ENCODE measurements at regions not wholly inside any gene's neighbourhood (a gene's known extent, or its start where the extent isn't known, plus 50 kb on each side); places are given as distances from the start of the nearest gene placed in this dataset.

DNA sequence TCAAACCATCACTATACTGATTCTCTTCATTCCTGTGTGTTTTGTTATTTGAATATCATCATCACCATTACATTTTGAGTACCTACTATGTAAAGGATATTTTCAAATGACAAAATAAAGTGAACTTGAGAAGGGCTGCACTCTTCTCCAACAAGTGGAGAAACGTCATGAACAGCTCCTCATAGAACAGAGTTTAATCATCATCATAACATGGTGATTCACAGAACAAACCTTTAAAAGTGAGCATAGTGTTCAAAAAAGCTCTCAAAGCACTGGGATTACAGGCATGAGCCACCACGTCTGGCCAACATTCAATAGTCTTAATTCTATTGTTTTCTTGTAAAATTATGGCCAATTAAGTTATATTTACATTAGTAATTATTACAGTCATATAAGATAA lies 993.9 kb downstream of the PDHA2 start:
- TF ChIP-seq, protein P1, sequence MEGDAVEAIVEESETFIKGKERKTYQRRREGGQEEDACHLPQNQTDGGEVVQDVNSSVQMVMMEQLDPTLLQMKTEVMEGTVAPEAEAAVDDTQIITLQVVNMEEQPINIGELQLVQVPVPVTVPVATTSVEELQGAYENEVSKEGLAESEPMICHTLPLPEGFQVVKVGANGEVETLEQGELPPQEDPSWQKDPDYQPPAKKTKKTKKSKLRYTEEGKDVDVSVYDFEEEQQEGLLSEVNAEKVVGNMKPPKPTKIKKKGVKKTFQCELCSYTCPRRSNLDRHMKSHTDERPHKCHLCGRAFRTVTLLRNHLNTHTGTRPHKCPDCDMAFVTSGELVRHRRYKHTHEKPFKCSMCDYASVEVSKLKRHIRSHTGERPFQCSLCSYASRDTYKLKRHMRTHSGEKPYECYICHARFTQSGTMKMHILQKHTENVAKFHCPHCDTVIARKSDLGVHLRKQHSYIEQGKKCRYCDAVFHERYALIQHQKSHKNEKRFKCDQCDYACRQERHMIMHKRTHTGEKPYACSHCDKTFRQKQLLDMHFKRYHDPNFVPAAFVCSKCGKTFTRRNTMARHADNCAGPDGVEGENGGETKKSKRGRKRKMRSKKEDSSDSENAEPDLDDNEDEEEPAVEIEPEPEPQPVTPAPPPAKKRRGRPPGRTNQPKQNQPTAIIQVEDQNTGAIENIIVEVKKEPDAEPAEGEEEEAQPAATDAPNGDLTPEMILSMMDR (conservative IDR thresholded peaks at IDR 0.05; ENCODE audit: low read depth, low read length): no peak
- no peak for TF ChIP-seq EZH2 (IDR thresholded peaks at IDR 0.05; ENCODE audit: borderline replicate concordance, low read depth, low read length, poor library complexity, severe bottlenecking)

All from A673 (cell line).